Hematopoietic multipotent progenitor cell treated with erythropoietin and hydrocortisone succinate and interleukin-3 and kit ligand, for 6 days (in vitro differentiated cells): ENCODE measurements at regions not wholly inside any gene's neighbourhood (a gene's known extent, or its start where the extent isn't known, plus 50 kb on each side); places are given as distances from the start of the nearest gene placed in this dataset.

Source experiments
- DNase-seq: peaks from one replicate; pipeline ENCODE4 v3.0.0-alpha.2; 2015

- DNase-seq: no peak
These were observed 1051.4 kb downstream of the AGBL1 start for GRCh38 chr15:87131067-87131466.

DNA sequence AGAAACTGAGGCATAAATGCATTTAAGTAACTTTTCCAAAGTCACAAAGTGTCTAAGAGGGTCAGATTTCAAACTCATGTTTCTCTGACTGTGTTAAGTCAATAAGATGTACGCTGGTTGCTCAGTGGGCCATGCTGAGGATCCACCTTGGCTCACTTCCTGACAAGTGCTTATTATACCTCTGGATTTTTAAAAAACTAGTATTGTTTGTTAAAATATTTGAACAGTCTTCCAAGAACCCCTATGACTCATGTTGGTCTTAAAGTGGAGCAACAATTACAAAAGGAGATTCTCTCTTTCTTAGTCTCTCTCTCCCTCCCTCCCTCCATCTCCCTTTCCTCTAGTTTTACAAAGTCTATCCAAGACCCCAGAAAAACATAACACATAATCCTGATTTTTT, 1050.2 kb downstream of the AGBL1 start:
- DNase-seq: no peak

GRCh38 chr15:87123676-87124382, 1044.2 kb downstream of the AGBL1 start:
- DNase-seq: no peak

GRCh38 chr15:87121336-87121735, 1041.7 kb downstream of the AGBL1 start:
- DNase-seq: no peak

DNA sequence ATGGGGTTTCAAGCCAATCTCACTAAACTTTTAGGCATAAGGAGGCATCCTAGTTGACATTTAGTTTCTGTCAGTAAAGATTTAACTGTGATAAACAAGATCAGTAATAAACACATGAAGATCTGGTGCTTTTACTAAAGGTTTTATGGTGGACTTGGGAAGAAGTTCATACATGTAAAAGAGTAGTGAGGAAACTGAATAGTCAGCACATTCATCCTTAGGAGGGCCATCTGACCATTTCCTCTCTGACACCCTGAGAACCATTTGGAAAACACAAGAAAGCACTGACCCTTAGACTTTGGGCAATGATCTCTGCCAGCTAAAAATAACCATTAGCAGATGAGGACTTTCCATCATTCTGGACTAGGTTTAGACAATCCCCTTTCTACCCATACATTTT, 1040.9 kb downstream of the AGBL1 start:
- no peak for DNase-seq

DNA sequence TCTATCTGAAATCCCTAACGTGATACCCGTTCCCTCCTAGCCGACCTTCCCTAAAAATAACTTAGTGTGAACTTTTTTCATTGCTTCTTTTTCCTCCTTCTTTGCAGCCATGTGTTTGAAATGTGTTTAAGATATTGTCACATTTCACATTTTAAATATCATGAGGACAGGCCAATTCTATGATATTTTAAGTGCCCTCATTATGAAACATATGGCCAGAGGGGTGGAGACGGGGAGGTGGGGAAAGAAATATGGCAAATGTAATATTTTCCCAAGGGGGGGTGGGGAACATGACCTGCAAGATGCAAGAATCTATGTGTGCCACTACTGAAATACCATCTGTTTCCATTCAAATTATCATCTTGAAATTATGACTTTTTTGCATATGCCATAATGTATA, 1039.2 kb downstream of the AGBL1 start:
- no peak for DNase-seq

DNA sequence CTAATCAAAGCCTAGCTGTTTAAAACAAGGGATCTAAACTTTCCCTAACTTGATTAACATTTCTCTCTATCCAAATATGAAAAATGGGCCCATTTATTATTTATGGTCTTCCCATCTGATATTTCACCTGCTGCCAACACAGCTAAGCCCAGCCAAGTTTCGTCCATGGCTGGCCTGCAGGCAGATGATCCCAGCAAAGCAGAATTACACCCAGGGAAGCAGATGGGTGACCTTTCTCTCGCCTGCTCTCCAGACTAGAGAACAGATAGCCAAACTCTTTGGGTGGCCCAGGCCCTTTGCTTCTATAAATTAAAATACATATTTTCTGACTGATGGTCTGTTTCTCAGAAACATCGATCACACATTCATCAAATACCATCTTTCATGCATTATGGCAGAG, 1038.8 kb downstream of the AGBL1 start:
- no peak for DNase-seq

DNA sequence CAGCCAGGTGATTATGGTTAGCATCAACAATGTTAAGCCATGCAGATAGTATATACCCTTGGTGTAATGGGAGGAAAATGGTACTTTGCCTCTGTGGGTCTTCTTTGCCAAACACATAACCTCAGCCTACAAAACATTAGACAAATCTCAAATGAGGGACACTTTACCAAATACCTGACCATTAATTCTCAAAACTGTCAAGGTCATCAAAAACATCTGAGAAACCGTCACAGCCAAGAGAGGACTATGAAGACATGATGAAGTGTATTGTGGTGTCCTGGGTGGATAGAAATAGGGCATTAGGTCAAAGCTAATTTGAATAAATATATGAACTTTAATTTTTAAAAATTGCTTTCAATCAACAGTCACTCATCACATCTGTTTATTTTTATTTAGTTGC, 1036.1 kb downstream of the AGBL1 start:
- no peak for DNase-seq

GRCh38 chr15:87099916-87100315, 1020.2 kb downstream of the AGBL1 start:
- DNase-seq: no peak

GRCh38 chr15:87089551-87089950, 1009.9 kb downstream of the AGBL1 start:
- DNase-seq: no peak

DNA sequence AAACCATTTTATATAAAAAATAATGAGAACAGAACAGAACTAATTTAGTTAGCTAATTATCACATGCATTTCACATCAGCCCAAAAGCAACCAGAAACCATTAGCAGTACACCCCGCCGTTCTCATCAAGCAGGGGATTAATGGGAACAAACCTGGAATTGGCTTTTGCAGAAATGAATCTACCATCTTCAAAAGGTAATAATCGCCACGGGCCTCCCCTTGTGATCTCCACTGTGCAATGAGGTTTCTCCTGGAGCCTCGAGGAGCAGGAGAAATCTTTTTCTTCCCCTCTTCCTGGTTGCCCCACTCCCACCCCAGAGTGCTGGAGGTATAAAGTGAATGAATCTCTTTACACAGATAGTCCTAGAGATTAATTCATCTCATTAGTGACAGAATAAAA, 1003.5 kb downstream of the AGBL1 start:
- DNase-seq: no peak

- no peak for DNase-seq
These were observed 1002.9 kb downstream of the AGBL1 start for GRCh38 chr15:87082581-87082980.

- no peak for DNase-seq
These were observed 1000.9 kb downstream of the AGBL1 start for GRCh38 chr15:87080547-87080946.
